H1 (cell line): ENCODE measurements at regions not wholly inside any gene's neighbourhood (a gene's known extent, or its start where the extent isn't known, plus 50 kb on each side); places are given as distances from the start of the nearest gene placed in this dataset.

ENCODE experiments used
- CTCF ChIA-PET: fragments of 300-600 bp; sonication (Branson Sonifier 250); formaldehyde crosslinking; loops from one replicate; lab custom pipeline; 2021; ENCODE audit not compliant: partially characterized antibody; lab: Charles Lee
- POLR2A ChIA-PET: fragments of 300-600 bp; sonication (Branson Sonifier 250); formaldehyde crosslinking; loops from one replicate; lab custom pipeline; 2021; ENCODE audit warnings: inconsistent platforms; ENCODE audit not compliant: partially characterized antibody; lab: Charles Lee
- DNase-seq, 2 experiments: peaks; one replicate each; pipeline versions ENCODE4 v3.0.0 to v3.0.0-alpha.2; 2010 to 2022; ENCODE audit warnings: low spot score in 2 of 2, low read depth in 1 of 2, mixed read lengths in 1 of 2
- FAIRE-seq: peaks from 2 replicates; lab custom pipeline; 2011; peaks lifted over from hg19 to GRCh38; lab: Jason Lieb, UNC
- H2AFZ ChIP-seq: 2 replicates; pipeline ENCODE4 v1.8.1; 2012; ENCODE audit warnings: low read length, inconsistent platforms
- H2AK5ac ChIP-seq: 2 replicates; pipeline ENCODE4 v1.6.1; 2013; ENCODE audit warnings: low read depth, low read length
- H2BK120ac ChIP-seq: replicated peaks from 2 replicates; pipeline ENCODE3; 2013; ENCODE audit warnings: low read depth, low read length, inconsistent platforms
- H2BK12ac ChIP-seq: 2 replicates; pipeline ENCODE4 v1.6.1; 2013; ENCODE audit warnings: low read depth, low read length
- H2BK15ac ChIP-seq: 2 replicates; pipeline ENCODE4 v1.6.1; 2013; ENCODE audit warnings: low read length
- H2BK20ac ChIP-seq: 2 replicates; pipeline ENCODE4 v1.6.1; 2013; ENCODE audit warnings: low read length
- H2BK5ac ChIP-seq: 2 replicates; pipeline ENCODE4 v1.6.1; 2013; ENCODE audit warnings: low read depth, low read length
- H3K14ac ChIP-seq: 2 replicates; pipeline ENCODE4 v1.6.1; 2013; ENCODE audit warnings: inconsistent platforms; ENCODE audit not compliant: insufficient read length
- H3K18ac ChIP-seq: 2 replicates; pipeline ENCODE4 v1.6.1; 2013; ENCODE audit warnings: low read length; ENCODE audit errors: extremely low read depth
- H3K23ac ChIP-seq: 2 replicates; pipeline ENCODE4 v1.6.1; 2013; ENCODE audit warnings: inconsistent platforms; ENCODE audit not compliant: insufficient read length
- H3K23me2 ChIP-seq: 2 replicates; pipeline ENCODE4 v1.6.1; 2013; ENCODE audit warnings: low read depth, low read length
- H3K27ac ChIP-seq: 2 replicates; pipeline ENCODE4 v1.6.1; 2011; ENCODE audit warnings: low read depth, low read length, inconsistent platforms
- H3K27me3 ChIP-seq, 4 experiments: replicated peaks in 1 of 4; 1 replicate in 1 of 4; 2 replicates in 3 of 4; pipeline versions ENCODE4 v1.6.1 to v1.8.1; 2011 to 2013; ENCODE audit warnings: low read length in 3 of 4, mild to moderate bottlenecking in 3 of 4, inconsistent platforms in 2 of 4, mixed read lengths in 2 of 4, moderate library complexity in 1 of 4; ENCODE audit not compliant: control insufficient read depth in 3 of 4, insufficient read depth in 3 of 4; ENCODE audit errors: extremely low read depth in 1 of 4
- H3K36me3 ChIP-seq, 4 experiments: 2 replicates each; pipeline versions ENCODE4 v1.6.1 to v1.8.1; 2011 to 2013; ENCODE audit warnings: mild to moderate bottlenecking in 4 of 4, low read length in 3 of 4, moderate library complexity in 2 of 4, control low read depth in 1 of 4, inconsistent platforms in 1 of 4; ENCODE audit not compliant: insufficient read depth in 4 of 4, control insufficient read depth in 2 of 4
- H3K4ac ChIP-seq: replicated peaks from 2 replicates; pipeline ENCODE3; 2013; ENCODE audit warnings: low read length, low read depth, mixed read lengths, inconsistent platforms; ENCODE audit not compliant: insufficient read length
- H3K4me1 ChIP-seq, 4 experiments: replicated peaks in 1 of 4; 1 replicate in 1 of 4; 2 replicates in 3 of 4; pipeline versions ENCODE4 v1.6.1 to v1.8.1; 2011 to 2013; ENCODE audit warnings: low read length in 3 of 4, inconsistent platforms in 2 of 4, mixed read lengths in 1 of 4; ENCODE audit not compliant: insufficient read depth in 4 of 4, control insufficient read depth in 3 of 4
- H3K4me2 ChIP-seq, 2 experiments: 2 replicates each; pipeline versions ENCODE4 v1.6.1 to v1.8.1; 2011 to 2013; ENCODE audit warnings: low read depth in 2 of 2, low read length in 2 of 2, control low read depth in 1 of 2, inconsistent platforms in 1 of 2, mild to moderate bottlenecking in 1 of 2; ENCODE audit not compliant: insufficient read depth in 1 of 2
- H3K4me3 ChIP-seq, 4 experiments: fragments of 200-600, 300-600 bp in 1 of 4; sonication (generic), shearing (Covaris generic), sonication (Bioruptor Twin) in 1 of 4; 2 replicates each; pipeline versions ENCODE4 v1.5.1 to v1.8.1; 2011 to 2016; ENCODE audit warnings: low read length in 4 of 4, low read depth in 3 of 4, control low read depth in 2 of 4, inconsistent platforms in 2 of 4, mild to moderate bottlenecking in 2 of 4, mixed read lengths in 1 of 4, moderate library complexity in 1 of 4; ENCODE audit not compliant: insufficient read depth in 2 of 4; ENCODE audit errors: extremely low read depth in 1 of 4
- H3K56ac ChIP-seq: replicated peaks from 2 replicates; pipeline ENCODE3; 2013; ENCODE audit warnings: low read depth, mild to moderate bottlenecking, mixed read lengths, low read length, inconsistent platforms; ENCODE audit not compliant: insufficient read length
- H3K79me1 ChIP-seq: 2 replicates; pipeline ENCODE4 v1.6.1; 2013; ENCODE audit warnings: low read depth, low read length, control low read depth
- H3K79me2 ChIP-seq, 2 experiments: 2 replicates each; pipeline versions ENCODE4 v1.6.1 to v1.8.1; 2012 to 2013; ENCODE audit warnings: low read length in 2 of 2, mild to moderate bottlenecking in 2 of 2, inconsistent platforms in 1 of 2; ENCODE audit not compliant: insufficient read depth in 2 of 2, control insufficient read depth in 1 of 2
- H3K9ac ChIP-seq, 4 experiments: replicated peaks in 1 of 4; 1 replicate in 1 of 4; 2 replicates in 3 of 4; pipeline versions ENCODE4 v1.6.1 to v1.8.1; 2011 to 2013; ENCODE audit warnings: low read depth in 3 of 4, low read length in 3 of 4, control low read depth in 2 of 4, mild to moderate bottlenecking in 2 of 4, moderate library complexity in 2 of 4, inconsistent platforms in 1 of 4; ENCODE audit errors: extremely low read depth in 1 of 4
- H3K9me3 ChIP-seq, 2 experiments: 2 replicates each; pipeline versions ENCODE4 v1.6.1 to v1.8.1; 2012 to 2013; ENCODE audit warnings: mild to moderate bottlenecking in 2 of 2, moderate library complexity in 2 of 2, control low read depth in 1 of 2, inconsistent platforms in 1 of 2, low read depth in 1 of 2, low read length in 1 of 2, mixed read lengths in 1 of 2; ENCODE audit not compliant: insufficient read depth in 2 of 2
- H4K20me1 ChIP-seq, 2 experiments: replicated peaks in 1 of 2; 2 replicates each; pipeline versions ENCODE3 to v1.8.1; 2011 to 2013; ENCODE audit warnings: inconsistent platforms in 2 of 2, low read length in 2 of 2, mild to moderate bottlenecking in 1 of 2; ENCODE audit not compliant: insufficient read depth in 2 of 2, control insufficient read depth in 1 of 2
- H4K5ac ChIP-seq: 2 replicates; pipeline ENCODE4 v1.6.1; 2013; ENCODE audit warnings: low read length, low read depth, mixed read lengths, inconsistent platforms; ENCODE audit not compliant: insufficient read length
- H4K8ac ChIP-seq: 2 replicates; pipeline ENCODE4 v1.8.0; 2013; ENCODE audit warnings: mild to moderate bottlenecking, moderate library complexity, low read length, inconsistent platforms; ENCODE audit not compliant: insufficient read depth; ENCODE audit errors: extremely low read depth
- H4K91ac ChIP-seq: replicated peaks from 2 replicates; pipeline ENCODE3; 2013; ENCODE audit warnings: low read length, mixed read lengths, inconsistent platforms; ENCODE audit not compliant: insufficient read length
- CEBPB ChIP-seq: IDR thresholded peaks from 2 replicates; pipeline ENCODE4 v1.6.1; 2012; ENCODE audit warnings: low read depth, low read length
- CREB1 ChIP-seq: IDR thresholded peaks from 2 replicates; pipeline ENCODE4 v1.6.1; 2012; ENCODE audit warnings: inconsistent platforms
- EZH2 ChIP-seq: fragments of 200-600 bp; sonication (generic); IDR thresholded peaks from 2 replicates; pipeline ENCODE4 v1.7.1; 2012; ENCODE audit warnings: low read depth, mild to moderate bottlenecking, moderate library complexity, low read length, inconsistent platforms; ENCODE audit not compliant: severe bottlenecking
- GABPA ChIP-seq: IDR thresholded peaks from 2 replicates; pipeline ENCODE4 v1.6.1; 2011; ENCODE audit warnings: mild to moderate bottlenecking, low read length, moderate library complexity, borderline replicate concordance; ENCODE audit not compliant: insufficient read depth
- JUN ChIP-seq: IDR thresholded peaks from 2 replicates; pipeline ENCODE4 v1.6.1; 2011; ENCODE audit warnings: low read depth, mild to moderate bottlenecking, improper control_type of control experiment, low read length
- KDM4A ChIP-seq: IDR thresholded peaks from one replicate; pipeline ENCODE4 v1.7.1; 2012; ENCODE audit warnings: low read depth, mild to moderate bottlenecking, moderate library complexity, low read length, inconsistent platforms; ENCODE audit not compliant: severe bottlenecking
- POU5F1 ChIP-seq: IDR thresholded peaks from 2 replicates; pipeline ENCODE4 v1.6.1; 2011; ENCODE audit warnings: low read depth, mild to moderate bottlenecking, low read length, moderate library complexity
- SIRT6 ChIP-seq: IDR thresholded peaks from one replicate; pipeline ENCODE4 v1.7.1; 2012; ENCODE audit warnings: low read length, inconsistent platforms
- TAF1 ChIP-seq: IDR thresholded peaks from 2 replicates; pipeline ENCODE4 v1.6.1; 2011; ENCODE audit warnings: mild to moderate bottlenecking, low read depth, low read length
- TAF7 ChIP-seq: optimal IDR thresholded peaks from 2 replicates; pipeline ENCODE3; 2011; ENCODE audit warnings: low read depth, mild to moderate bottlenecking, inconsistent platforms, low read length, moderate library complexity, borderline replicate concordance
- USF2 ChIP-seq: IDR thresholded peaks from 2 replicates; pipeline ENCODE4 v1.6.1; 2011; ENCODE audit warnings: low read length, improper control_type of control experiment
- WGBS, 2 experiments: shearing (Covaris generic) in 1 of 2; methylation state at CpG; one replicate each; pipeline versions ENCODE4 v1.1.6 to v1.1.7; 2013 to 2015; ENCODE audit warnings: low lambda C conversion rate in 2 of 2, mixed read lengths in 2 of 2, inconsistent platforms in 1 of 2, low coverage in 1 of 2, missing lambda C conversion rate in 1 of 2; ENCODE audit not compliant: insufficient replicate concordance in 2 of 2, insufficient coverage in 1 of 2, insufficient read length in 1 of 2; ENCODE audit errors: extremely low coverage in 1 of 2, missing lambda C conversion rate in 1 of 2; 5-methylcytosine and 5-hydroxymethylcytosine counted together
- TF ChIP-seq, protein P1 (sequence below): IDR thresholded peaks from 2 replicates; pipeline ENCODE4 v1.6.1; 2012; ENCODE audit warnings: inconsistent platforms

- H3K27me3 ChIP-seq = no peaks in the 10 kb centered on the region
- CTCF ChIA-PET = interaction anchor here (0.6 kb wide), 1 partner anchor 291 kb away, joined by 3 read pairs; no protein-coding TSS in a partner anchor
- TF ChIP-seq CEBPB (no peak), CREB1 (no peak), KDM4A (no peak), SIRT6 (no peak), USF2 (no peak), EZH2 (no peak), GABPA (no peak), TAF7 (no peak), TAF1 (no peak), JUN (no peak), POU5F1 (no peak)
- TF ChIP-seq, protein P1, sequence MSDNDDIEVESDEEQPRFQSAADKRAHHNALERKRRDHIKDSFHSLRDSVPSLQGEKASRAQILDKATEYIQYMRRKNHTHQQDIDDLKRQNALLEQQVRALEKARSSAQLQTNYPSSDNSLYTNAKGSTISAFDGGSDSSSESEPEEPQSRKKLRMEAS = no peak
These were observed 220.1 kb downstream of the ANXA1 start for GRCh38 chr9:73371801-73372200.

More at GRCh38 chr9:73371801-73372200, 220.1 kb downstream of the ANXA1 start:
- Histone ChIP-seq H2BK20ac (no peak overlapping the region), H3K23me2 (no peaks in the 10 kb centered on the region), H2BK15ac (no peak overlapping the region), H3K4me1 (no peaks in the 10 kb centered on the region), H2AFZ (no peak overlapping the region), H3K23ac (no peak overlapping the region), H3K18ac (no peak overlapping the region), H2AK5ac (no peak overlapping the region), H3K9ac (no peak overlapping the region), H3K14ac (no peak overlapping the region), H3K4me2 (no peak overlapping the region), H3K4ac (no peak overlapping the region), H2BK5ac (no peak overlapping the region), H3K4me3 (no peak overlapping the region), H3K9me3 (no peaks in the 10 kb centered on the region), H2BK12ac (no peak overlapping the region), H4K91ac (no peak overlapping the region), H3K79me1 (no peaks in the 10 kb centered on the region), H4K5ac (no peak overlapping the region), H4K8ac (no peak overlapping the region), H2BK120ac (no peak overlapping the region), H3K79me2 (no peaks in the 10 kb centered on the region), H4K20me1 (no peaks in the 10 kb centered on the region), H3K27ac (no peak overlapping the region), H3K36me3 (no peaks in the 10 kb centered on the region), H3K56ac (no peak overlapping the region)
- WGBS, 2 experiments = 49% methylated on average over 2 of the region's 2 CpGs; no CpG with 5 or more reads in 1 of the 2 experiments
- FAIRE-seq = no peak
- DNase-seq = no peak
- POLR2A ChIA-PET = no interaction called here
